GM21619 (cell line): ENCODE measurements at regions not wholly inside any gene's neighbourhood (a gene's known extent, or its start where the extent isn't known, plus 50 kb on each side); places are given as distances from the start of the nearest gene placed in this dataset.

ENCODE experiments used
- ATAC-seq: cut with Tn5 transposase; IDR thresholded peaks from one replicate; pipeline ENCODE4 v1.9.1; 2021; ENCODE audit not compliant: unreplicated experiment

- ATAC-seq, result no peak
These were observed 687.0 kb upstream of the ADGRL4 start for GRCh38 chr1:79693441-79694114.

GRCh38 chr1:79692519-79692918 lies 686.0 kb upstream of the ADGRL4 start:
- no peak for ATAC-seq

- ATAC-seq, result no peak
These were observed 682.4 kb upstream of the ADGRL4 start for GRCh38 chr1:79688932-79689331.

- no peak for ATAC-seq
These were observed 676.9 kb upstream of the ADGRL4 start for GRCh38 chr1:79683420-79683819.

- ATAC-seq, result no peak
These were observed 675.9 kb upstream of the ADGRL4 start for GRCh38 chr1:79682478-79682877.

- no peak for ATAC-seq
These were observed 674.9 kb upstream of the ADGRL4 start for GRCh38 chr1:79681382-79681781.

GRCh38 chr1:79679916-79680315 lies 673.4 kb upstream of the ADGRL4 start:
- no peak for ATAC-seq

- peak; percentile 98 for ATAC-seq
These were observed 661.5 kb upstream of the ADGRL4 start for GRCh38 chr1:79667848-79668696.

- ATAC-seq, result no peak
These were observed 660.6 kb upstream of the ADGRL4 start for GRCh38 chr1:79667166-79667565.

GRCh38 chr1:79663916-79664315 lies 657.4 kb upstream of the ADGRL4 start:
- no peak for ATAC-seq

- no peak for ATAC-seq
These were observed 656.1 kb upstream of the ADGRL4 start for GRCh38 chr1:79662596-79662995.

- ATAC-seq, result no peak
These were observed 653.6 kb upstream of the ADGRL4 start for GRCh38 chr1:79660129-79660528.

GRCh38 chr1:79657951-79658658 lies 651.6 kb upstream of the ADGRL4 start:
- no peak for ATAC-seq

- no peak for ATAC-seq
These were observed 649.3 kb upstream of the ADGRL4 start for GRCh38 chr1:79655876-79656275.

GRCh38 chr1:79652426-79652825 lies 645.9 kb upstream of the ADGRL4 start:
- no peak for ATAC-seq

- ATAC-seq, result no peak
These were observed 641.6 kb upstream of the ADGRL4 start for GRCh38 chr1:79648126-79648525.

- no peak for ATAC-seq
These were observed 640.4 kb upstream of the ADGRL4 start for GRCh38 chr1:79646880-79647279.

- peak; percentile 99 for ATAC-seq
These were observed 631.9 kb upstream of the ADGRL4 start for GRCh38 chr1:79638382-79638781.

- no peak for ATAC-seq
These were observed 626.9 kb upstream of the ADGRL4 start for GRCh38 chr1:79633456-79633855.

- peak; percentile 48 for ATAC-seq
These were observed 622.9 kb upstream of the ADGRL4 start for GRCh38 chr1:79629414-79629813.

- ATAC-seq, result no peak
These were observed 611.2 kb upstream of the ADGRL4 start for GRCh38 chr1:79617777-79618176.

- ATAC-seq, result no peak
These were observed 608.2 kb upstream of the ADGRL4 start for GRCh38 chr1:79614762-79615161.
